ENCODE measurements at regions not wholly inside any gene's neighbourhood (a gene's known extent, or its start where the extent isn't known, plus 50 kb on each side); places are given as distances from the start of the nearest gene placed in this dataset.

DNA sequence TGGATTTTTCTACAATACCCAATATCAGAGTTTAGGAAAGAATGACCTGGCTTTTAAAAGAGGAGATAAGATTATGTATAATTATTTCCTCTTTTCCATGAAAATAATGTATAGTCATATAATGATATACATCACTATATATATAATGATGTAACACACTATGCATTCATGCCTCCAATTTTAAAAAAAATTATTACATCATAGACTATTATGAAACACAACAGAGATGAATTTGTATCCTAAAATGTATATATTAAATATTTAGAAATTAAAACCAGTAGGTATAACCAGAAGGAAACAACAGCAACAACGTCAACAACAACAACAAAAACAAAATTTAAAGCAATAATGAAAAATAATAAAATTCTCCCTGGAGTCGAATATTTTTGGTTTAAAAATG lies 1856.5 kb upstream of the CDH6 start:
- H3K36me3 ChIP-seq = no peaks in the 10 kb centered on the region
- no peak for DNase-seq (ENCODE audit: low spot score)
- intact Hi-C loops (cut with DNase I) = no loop called here
- no peak for TF ChIP-seq POLR2A (IDR thresholded peaks at IDR 0.05)
- TF ChIP-seq POLR2AphosphoS5 (IDR thresholded peaks at IDR 0.05) = no peak
- TF ChIP-seq, protein P1, sequence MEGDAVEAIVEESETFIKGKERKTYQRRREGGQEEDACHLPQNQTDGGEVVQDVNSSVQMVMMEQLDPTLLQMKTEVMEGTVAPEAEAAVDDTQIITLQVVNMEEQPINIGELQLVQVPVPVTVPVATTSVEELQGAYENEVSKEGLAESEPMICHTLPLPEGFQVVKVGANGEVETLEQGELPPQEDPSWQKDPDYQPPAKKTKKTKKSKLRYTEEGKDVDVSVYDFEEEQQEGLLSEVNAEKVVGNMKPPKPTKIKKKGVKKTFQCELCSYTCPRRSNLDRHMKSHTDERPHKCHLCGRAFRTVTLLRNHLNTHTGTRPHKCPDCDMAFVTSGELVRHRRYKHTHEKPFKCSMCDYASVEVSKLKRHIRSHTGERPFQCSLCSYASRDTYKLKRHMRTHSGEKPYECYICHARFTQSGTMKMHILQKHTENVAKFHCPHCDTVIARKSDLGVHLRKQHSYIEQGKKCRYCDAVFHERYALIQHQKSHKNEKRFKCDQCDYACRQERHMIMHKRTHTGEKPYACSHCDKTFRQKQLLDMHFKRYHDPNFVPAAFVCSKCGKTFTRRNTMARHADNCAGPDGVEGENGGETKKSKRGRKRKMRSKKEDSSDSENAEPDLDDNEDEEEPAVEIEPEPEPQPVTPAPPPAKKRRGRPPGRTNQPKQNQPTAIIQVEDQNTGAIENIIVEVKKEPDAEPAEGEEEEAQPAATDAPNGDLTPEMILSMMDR (IDR thresholded peaks at IDR 0.05) = no peak
- no peak overlapping the region for H3K27ac ChIP-seq
- no peaks in the 10 kb centered on the region for H3K9me3 ChIP-seq
- no peaks in the 10 kb centered on the region for H3K27me3 ChIP-seq (replicated peaks; ENCODE audit: insufficient read depth)
- 78% methylated on average over 2 of the region's 2 CpGs for WGBS
- no peaks in the 10 kb centered on the region for H3K4me1 ChIP-seq (replicated peaks)
- no peak overlapping the region for H3K4me3 ChIP-seq

DNA sequence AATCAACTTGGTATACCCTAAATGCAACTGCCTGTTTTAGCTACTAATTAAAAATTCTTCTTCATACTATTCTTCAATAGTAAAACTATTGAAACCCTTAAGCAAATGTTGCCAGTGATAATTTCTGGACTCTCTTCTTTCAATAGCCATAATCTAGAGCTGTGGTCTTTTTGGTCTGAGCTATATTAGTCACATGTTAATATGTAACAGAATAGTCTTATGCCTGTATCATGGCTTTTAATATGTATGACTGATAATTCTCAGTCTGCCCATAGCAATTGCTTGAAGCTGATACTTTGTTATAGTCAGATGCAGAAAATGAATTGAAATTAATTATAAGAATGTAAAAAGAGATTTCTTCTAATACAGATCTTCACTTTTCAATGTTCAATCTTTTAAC lies 1871.9 kb upstream of the CDH6 start:
- intact Hi-C loops (cut with DNase I) = no loop called here

DNA sequence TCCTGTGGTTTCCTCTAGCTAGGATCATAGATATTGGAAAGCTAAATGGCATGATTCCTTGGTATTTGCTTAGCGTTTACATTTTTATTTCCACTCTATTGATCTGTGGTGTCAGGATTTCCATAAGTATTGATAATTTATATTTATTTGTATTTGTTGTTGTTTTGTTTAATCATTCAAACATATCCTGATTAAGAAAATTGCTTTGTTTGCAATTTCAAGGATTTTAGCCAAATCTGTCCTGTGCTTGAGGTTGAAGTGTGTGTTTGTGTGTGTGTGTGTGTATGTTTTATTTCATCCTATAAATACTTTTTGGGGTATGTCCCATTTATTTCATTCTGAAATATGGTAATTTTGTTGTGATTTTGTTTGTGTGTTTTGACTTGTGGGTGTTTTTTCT lies 1884.1 kb upstream of the CDH6 start:
- intact Hi-C loops (cut with DNase I) = no loop called here
- H3K36me3 ChIP-seq = no peaks in the 10 kb centered on the region
- TF ChIP-seq POLR2AphosphoS5 (IDR thresholded peaks at IDR 0.05) (no peak), POLR2A (IDR thresholded peaks at IDR 0.05) (no peak)
- TF ChIP-seq, protein P1 (IDR thresholded peaks at IDR 0.05) = no peak
- no peaks in the 10 kb centered on the region for H3K27me3 ChIP-seq (replicated peaks; ENCODE audit: insufficient read depth)
- H3K4me1 ChIP-seq (replicated peaks) = no peaks in the 10 kb centered on the region
- no peaks in the 10 kb centered on the region for H3K9me3 ChIP-seq
- 85% methylated on average over 1 of the region's 1 CpG for WGBS
- H3K27ac ChIP-seq = no peak overlapping the region
- H3K4me3 ChIP-seq = no peak overlapping the region
- no peak for DNase-seq (ENCODE audit: low spot score)

More for the DNA sequence above, 1871.9 kb upstream of the CDH6 start:
- no peaks in the 10 kb centered on the region for H3K4me1 ChIP-seq (replicated peaks)
- no peaks in the 10 kb centered on the region for H3K36me3 ChIP-seq
- TF ChIP-seq, protein P1 (IDR thresholded peaks at IDR 0.05) = no peak
- no peak for TF ChIP-seq POLR2AphosphoS5 (IDR thresholded peaks at IDR 0.05)
- no peak for TF ChIP-seq POLR2A (IDR thresholded peaks at IDR 0.05)
- H3K9me3 ChIP-seq = no peaks in the 10 kb centered on the region
- no peak overlapping the region for H3K27ac ChIP-seq
- no peak for DNase-seq (ENCODE audit: low spot score)
- H3K4me3 ChIP-seq = no peak overlapping the region
- no peaks in the 10 kb centered on the region for H3K27me3 ChIP-seq (replicated peaks; ENCODE audit: insufficient read depth)

DNA sequence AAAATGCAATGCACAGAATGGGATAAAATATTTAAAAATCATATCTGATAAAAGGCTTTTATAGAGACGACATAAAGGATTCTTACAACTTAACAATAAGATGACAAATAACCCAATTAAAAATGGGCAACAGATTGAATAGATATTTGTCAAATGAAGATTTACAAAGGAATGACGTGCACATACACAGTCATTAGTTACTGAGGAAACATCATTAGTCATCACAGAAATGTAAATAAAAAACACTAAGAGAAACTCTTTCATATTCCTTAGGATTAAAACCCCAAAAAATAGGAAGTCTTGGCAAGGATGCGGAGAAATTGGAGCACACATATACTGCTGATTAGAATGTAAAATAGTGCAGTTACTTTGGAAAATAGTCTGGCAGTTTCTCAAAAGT lies 1886.0 kb upstream of the CDH6 start:
- Histone ChIP-seq H3K4me3 (no peak overlapping the region), H3K27me3 (replicated peaks; ENCODE audit: insufficient read depth) (no peaks in the 10 kb centered on the region), H3K9me3 (no peaks in the 10 kb centered on the region), H3K36me3 (no peaks in the 10 kb centered on the region), H3K27ac (no peak overlapping the region), H3K4me1 (replicated peaks) (no peaks in the 10 kb centered on the region)
- intact Hi-C loops (cut with DNase I) = no loop called here
- no peak for TF ChIP-seq POLR2A (IDR thresholded peaks at IDR 0.05)
- TF ChIP-seq, protein P1 (IDR thresholded peaks at IDR 0.05) = no peak
- no peak for TF ChIP-seq POLR2AphosphoS5 (IDR thresholded peaks at IDR 0.05)
- WGBS = 38% methylated on average over 3 of the region's 3 CpGs
- no peak for DNase-seq (ENCODE audit: low spot score)

DNA sequence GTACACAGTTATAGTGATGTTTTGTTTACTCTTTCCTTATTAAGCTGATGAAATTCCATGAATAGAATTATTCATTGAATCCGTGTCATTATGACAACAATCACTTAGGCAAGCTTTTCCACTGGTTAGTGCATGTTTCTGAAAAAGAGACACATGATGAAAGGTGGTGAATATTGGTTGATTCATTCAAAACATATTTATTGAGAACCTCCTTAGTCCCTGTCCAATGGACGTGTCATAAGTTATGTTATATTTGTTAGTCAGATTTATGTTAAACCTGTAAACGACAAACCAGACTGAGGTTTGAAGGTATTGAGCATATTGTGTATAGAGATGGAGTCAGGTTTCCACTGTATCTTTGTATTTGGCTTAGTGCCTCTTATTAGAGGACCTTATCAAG lies 1888.9 kb upstream of the CDH6 start:
- TF ChIP-seq, protein P1 (IDR thresholded peaks at IDR 0.05) = no peak
- TF ChIP-seq POLR2A (IDR thresholded peaks at IDR 0.05) = no peak
- TF ChIP-seq POLR2AphosphoS5 (IDR thresholded peaks at IDR 0.05) = no peak
- WGBS = 69% methylated on average over 3 of the region's 3 CpGs
- Histone ChIP-seq H3K4me3 (no peak overlapping the region), H3K27me3 (replicated peaks; ENCODE audit: insufficient read depth) (no peaks in the 10 kb centered on the region), H3K27ac (no peak overlapping the region), H3K36me3 (no peaks in the 10 kb centered on the region), H3K9me3 (no peaks in the 10 kb centered on the region), H3K4me1 (replicated peaks) (no peaks in the 10 kb centered on the region)
- intact Hi-C loops (cut with DNase I) = no loop called here
- DNase-seq (ENCODE audit: low spot score) = no peak

Measured in prostate gland (tissue), 2 donors.